ENCODE measurements at regions not wholly inside any gene's neighbourhood (a gene's known extent, or its start where the extent isn't known, plus 50 kb on each side); places are given as distances from the start of the nearest gene placed in this dataset.

DNA sequence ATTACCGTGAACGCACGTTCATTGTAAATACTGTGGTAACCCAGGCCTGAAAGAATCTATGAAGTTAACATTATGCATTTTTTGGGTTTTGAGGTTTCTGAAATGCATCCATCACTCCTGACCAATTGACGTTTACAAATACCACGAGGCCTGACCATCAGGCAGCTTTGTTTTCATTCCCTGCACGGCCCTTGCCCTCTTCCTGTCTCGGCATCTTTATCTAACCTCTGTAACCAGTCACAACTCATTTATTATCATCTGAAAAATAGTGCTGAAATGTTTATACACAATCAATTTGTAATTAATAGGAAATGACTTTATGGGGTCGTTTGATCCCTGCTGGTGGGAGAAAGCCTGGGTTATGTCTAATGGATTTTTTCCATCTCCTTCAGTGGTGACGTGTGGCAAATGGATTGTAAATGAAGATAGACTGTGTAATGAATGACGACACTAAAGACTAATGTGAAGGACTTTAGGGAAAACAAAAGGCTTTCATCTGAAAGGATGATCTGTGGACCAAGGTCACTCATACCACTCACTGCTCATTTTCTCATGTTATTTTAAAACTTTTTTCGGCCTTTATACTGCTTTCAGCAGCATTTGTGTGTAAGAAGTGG, 102.7 kb upstream of the SORBS2 start (continued):
- TF ChIP-seq CHD7 (IDR thresholded peaks at IDR 0.05; ENCODE audit: insufficient replicate concordance, low read length): no peak
- no peak for TF ChIP-seq CTBP2 (IDR thresholded peaks at IDR 0.05; ENCODE audit: borderline replicate concordance, insufficient read depth, insufficient read length, low read length)
- no peak for TF ChIP-seq BCL11A (IDR thresholded peaks at IDR 0.05; ENCODE audit: low read depth in 2 of 2, low read length in 2 of 2)
- TF ChIP-seq CBX5 (IDR thresholded peaks at IDR 0.05; ENCODE audit: low read depth, low read length): no peak
- no peak for TF ChIP-seq CHD1 (IDR thresholded peaks at IDR 0.05; ENCODE audit: low read depth, low read length)
- no peak for TF ChIP-seq TCF12 (IDR thresholded peaks at IDR 0.05; ENCODE audit: low read depth, low read length)
- TF ChIP-seq KDM1A (IDR thresholded peaks at IDR 0.05; ENCODE audit: borderline replicate concordance, low read length): no peak
- no peak for TF ChIP-seq MAX (IDR thresholded peaks at IDR 0.05)
- TF ChIP-seq NANOG (IDR thresholded peaks at IDR 0.05; ENCODE audit: insufficient read depth, low read depth, low read length, poor library complexity, severe bottlenecking): no peak

Data from H1 (cell line).